H1 (cell line): ENCODE measurements at regions not wholly inside any gene's neighbourhood (a gene's known extent, or its start where the extent isn't known, plus 50 kb on each side); places are given as distances from the start of the nearest gene placed in this dataset.

Experiments
- CTCF ChIA-PET: fragments of 300-600 bp; sonication (Branson Sonifier 250); formaldehyde crosslinking; loops from one replicate; lab custom pipeline; 2021; ENCODE audit not compliant: partially characterized antibody; lab: Charles Lee
- POLR2A ChIA-PET: fragments of 300-600 bp; sonication (Branson Sonifier 250); formaldehyde crosslinking; loops from one replicate; lab custom pipeline; 2021; ENCODE audit warnings: inconsistent platforms; ENCODE audit not compliant: partially characterized antibody; lab: Charles Lee
- DNase-seq, 2 experiments: peaks; one replicate each; pipeline versions ENCODE4 v3.0.0 to v3.0.0-alpha.2; 2010 to 2022; ENCODE audit warnings: low spot score in 2 of 2, low read depth in 1 of 2, mixed read lengths in 1 of 2
- FAIRE-seq: peaks from 2 replicates; lab custom pipeline; 2011; peaks lifted over from hg19 to GRCh38; lab: Jason Lieb, UNC
- H2AFZ ChIP-seq: 2 replicates; pipeline ENCODE4 v1.8.1; 2012; ENCODE audit warnings: low read length, inconsistent platforms
- H2AK5ac ChIP-seq: 2 replicates; pipeline ENCODE4 v1.6.1; 2013; ENCODE audit warnings: low read depth, low read length
- H2BK120ac ChIP-seq: replicated peaks from 2 replicates; pipeline ENCODE3; 2013; ENCODE audit warnings: low read depth, low read length, inconsistent platforms
- H2BK12ac ChIP-seq: 2 replicates; pipeline ENCODE4 v1.6.1; 2013; ENCODE audit warnings: low read depth, low read length
- H2BK15ac ChIP-seq: 2 replicates; pipeline ENCODE4 v1.6.1; 2013; ENCODE audit warnings: low read length
- H2BK20ac ChIP-seq: 2 replicates; pipeline ENCODE4 v1.6.1; 2013; ENCODE audit warnings: low read length
- H2BK5ac ChIP-seq: 2 replicates; pipeline ENCODE4 v1.6.1; 2013; ENCODE audit warnings: low read depth, low read length
- H3K14ac ChIP-seq: 2 replicates; pipeline ENCODE4 v1.6.1; 2013; ENCODE audit warnings: inconsistent platforms; ENCODE audit not compliant: insufficient read length
- H3K18ac ChIP-seq: 2 replicates; pipeline ENCODE4 v1.6.1; 2013; ENCODE audit warnings: low read length; ENCODE audit errors: extremely low read depth
- H3K23ac ChIP-seq: 2 replicates; pipeline ENCODE4 v1.6.1; 2013; ENCODE audit warnings: inconsistent platforms; ENCODE audit not compliant: insufficient read length
- H3K23me2 ChIP-seq: 2 replicates; pipeline ENCODE4 v1.6.1; 2013; ENCODE audit warnings: low read depth, low read length
- H3K27ac ChIP-seq: 2 replicates; pipeline ENCODE4 v1.6.1; 2011; ENCODE audit warnings: low read depth, low read length, inconsistent platforms
- H3K27me3 ChIP-seq, 4 experiments: replicated peaks in 1 of 4; 1 replicate in 1 of 4; 2 replicates in 3 of 4; pipeline versions ENCODE4 v1.6.1 to v1.8.1; 2011 to 2013; ENCODE audit warnings: low read length in 3 of 4, mild to moderate bottlenecking in 3 of 4, inconsistent platforms in 2 of 4, mixed read lengths in 2 of 4, moderate library complexity in 1 of 4; ENCODE audit not compliant: control insufficient read depth in 3 of 4, insufficient read depth in 3 of 4; ENCODE audit errors: extremely low read depth in 1 of 4
- H3K36me3 ChIP-seq, 4 experiments: 2 replicates each; pipeline versions ENCODE4 v1.6.1 to v1.8.1; 2011 to 2013; ENCODE audit warnings: mild to moderate bottlenecking in 4 of 4, low read length in 3 of 4, moderate library complexity in 2 of 4, control low read depth in 1 of 4, inconsistent platforms in 1 of 4; ENCODE audit not compliant: insufficient read depth in 4 of 4, control insufficient read depth in 2 of 4
- H3K4ac ChIP-seq: replicated peaks from 2 replicates; pipeline ENCODE3; 2013; ENCODE audit warnings: low read length, low read depth, mixed read lengths, inconsistent platforms; ENCODE audit not compliant: insufficient read length
- H3K4me1 ChIP-seq, 4 experiments: replicated peaks in 1 of 4; 1 replicate in 1 of 4; 2 replicates in 3 of 4; pipeline versions ENCODE4 v1.6.1 to v1.8.1; 2011 to 2013; ENCODE audit warnings: low read length in 3 of 4, inconsistent platforms in 2 of 4, mixed read lengths in 1 of 4; ENCODE audit not compliant: insufficient read depth in 4 of 4, control insufficient read depth in 3 of 4
- H3K4me2 ChIP-seq, 2 experiments: 2 replicates each; pipeline versions ENCODE4 v1.6.1 to v1.8.1; 2011 to 2013; ENCODE audit warnings: low read depth in 2 of 2, low read length in 2 of 2, control low read depth in 1 of 2, inconsistent platforms in 1 of 2, mild to moderate bottlenecking in 1 of 2; ENCODE audit not compliant: insufficient read depth in 1 of 2
- H3K4me3 ChIP-seq, 4 experiments: fragments of 200-600, 300-600 bp in 1 of 4; sonication (generic), shearing (Covaris generic), sonication (Bioruptor Twin) in 1 of 4; 2 replicates each; pipeline versions ENCODE4 v1.5.1 to v1.8.1; 2011 to 2016; ENCODE audit warnings: low read length in 4 of 4, low read depth in 3 of 4, control low read depth in 2 of 4, inconsistent platforms in 2 of 4, mild to moderate bottlenecking in 2 of 4, mixed read lengths in 1 of 4, moderate library complexity in 1 of 4; ENCODE audit not compliant: insufficient read depth in 2 of 4; ENCODE audit errors: extremely low read depth in 1 of 4
- H3K56ac ChIP-seq: replicated peaks from 2 replicates; pipeline ENCODE3; 2013; ENCODE audit warnings: low read depth, mild to moderate bottlenecking, mixed read lengths, low read length, inconsistent platforms; ENCODE audit not compliant: insufficient read length
- H3K79me1 ChIP-seq: 2 replicates; pipeline ENCODE4 v1.6.1; 2013; ENCODE audit warnings: low read depth, low read length, control low read depth
- H3K79me2 ChIP-seq, 2 experiments: 2 replicates each; pipeline versions ENCODE4 v1.6.1 to v1.8.1; 2012 to 2013; ENCODE audit warnings: low read length in 2 of 2, mild to moderate bottlenecking in 2 of 2, inconsistent platforms in 1 of 2; ENCODE audit not compliant: insufficient read depth in 2 of 2, control insufficient read depth in 1 of 2
- H3K9ac ChIP-seq, 4 experiments: replicated peaks in 1 of 4; 1 replicate in 1 of 4; 2 replicates in 3 of 4; pipeline versions ENCODE4 v1.6.1 to v1.8.1; 2011 to 2013; ENCODE audit warnings: low read depth in 3 of 4, low read length in 3 of 4, control low read depth in 2 of 4, mild to moderate bottlenecking in 2 of 4, moderate library complexity in 2 of 4, inconsistent platforms in 1 of 4; ENCODE audit errors: extremely low read depth in 1 of 4
- H3K9me3 ChIP-seq, 2 experiments: 2 replicates each; pipeline versions ENCODE4 v1.6.1 to v1.8.1; 2012 to 2013; ENCODE audit warnings: mild to moderate bottlenecking in 2 of 2, moderate library complexity in 2 of 2, control low read depth in 1 of 2, inconsistent platforms in 1 of 2, low read depth in 1 of 2, low read length in 1 of 2, mixed read lengths in 1 of 2; ENCODE audit not compliant: insufficient read depth in 2 of 2
- H4K20me1 ChIP-seq, 2 experiments: replicated peaks in 1 of 2; 2 replicates each; pipeline versions ENCODE3 to v1.8.1; 2011 to 2013; ENCODE audit warnings: inconsistent platforms in 2 of 2, low read length in 2 of 2, mild to moderate bottlenecking in 1 of 2; ENCODE audit not compliant: insufficient read depth in 2 of 2, control insufficient read depth in 1 of 2
- H4K5ac ChIP-seq: 2 replicates; pipeline ENCODE4 v1.6.1; 2013; ENCODE audit warnings: low read length, low read depth, mixed read lengths, inconsistent platforms; ENCODE audit not compliant: insufficient read length
- H4K8ac ChIP-seq: 2 replicates; pipeline ENCODE4 v1.8.0; 2013; ENCODE audit warnings: mild to moderate bottlenecking, moderate library complexity, low read length, inconsistent platforms; ENCODE audit not compliant: insufficient read depth; ENCODE audit errors: extremely low read depth
- H4K91ac ChIP-seq: replicated peaks from 2 replicates; pipeline ENCODE3; 2013; ENCODE audit warnings: low read length, mixed read lengths, inconsistent platforms; ENCODE audit not compliant: insufficient read length
- CEBPB ChIP-seq: IDR thresholded peaks from 2 replicates; pipeline ENCODE4 v1.6.1; 2012; ENCODE audit warnings: low read depth, low read length
- SAP30 ChIP-seq: fragments of 300-600 bp; sonication (generic); IDR thresholded peaks from 2 replicates; pipeline ENCODE4 v1.7.1; 2012; ENCODE audit warnings: low read length, moderate library complexity, mild to moderate bottlenecking, inconsistent platforms; ENCODE audit not compliant: insufficient read depth, insufficient replicate concordance
- TCF12 ChIP-seq: IDR thresholded peaks from 2 replicates; pipeline ENCODE4 v1.6.1; 2011; ENCODE audit warnings: low read depth, mild to moderate bottlenecking, low read length
- WGBS, 2 experiments: shearing (Covaris generic) in 1 of 2; methylation state at CpG; one replicate each; pipeline versions ENCODE4 v1.1.6 to v1.1.7; 2013 to 2015; ENCODE audit warnings: low lambda C conversion rate in 2 of 2, mixed read lengths in 2 of 2, inconsistent platforms in 1 of 2, low coverage in 1 of 2, missing lambda C conversion rate in 1 of 2; ENCODE audit not compliant: insufficient replicate concordance in 2 of 2, insufficient coverage in 1 of 2, insufficient read length in 1 of 2; ENCODE audit errors: extremely low coverage in 1 of 2, missing lambda C conversion rate in 1 of 2; 5-methylcytosine and 5-hydroxymethylcytosine counted together

- Histone ChIP-seq H2BK12ac (no peak overlapping the region), H3K23ac (no peak overlapping the region), H3K9ac (no peak overlapping the region), H4K91ac (no peak overlapping the region), H3K14ac (no peak overlapping the region), H3K27me3 (no peaks in the 10 kb centered on the region), H3K79me1 (no peaks in the 10 kb centered on the region), H2BK120ac (no peak overlapping the region), H3K9me3 (no peaks in the 10 kb centered on the region), H3K36me3 (no peaks in the 10 kb centered on the region), H3K56ac (no peak overlapping the region), H2BK15ac (no peak overlapping the region), H3K4me1 (no peaks in the 10 kb centered on the region; a peak in 1 of 7 replicates), H4K20me1 (no peaks in the 10 kb centered on the region), H3K23me2 (no peaks in the 10 kb centered on the region), H3K4me2 (no peak overlapping the region), H4K8ac (no peak overlapping the region), H2AK5ac (no peak overlapping the region), H2BK5ac (no peak overlapping the region), H4K5ac (no peak overlapping the region), H3K27ac (no peak overlapping the region), H3K79me2 (no peaks in the 10 kb centered on the region), H3K18ac (no peak overlapping the region), H3K4me3 (no peak overlapping the region), H2BK20ac (no peak overlapping the region), H2AFZ (no peak overlapping the region), H3K4ac (no peak overlapping the region)
- CTCF ChIA-PET, result no interaction called here
- no peak for TF ChIP-seq SAP30
- no peak for TF ChIP-seq TCF12
- peak; percentile 64; the same call in 1 of the 2 replicates for TF ChIP-seq CEBPB
- WGBS, 2 experiments, result 94% methylated on average over 3 of the region's 3 CpGs; no CpG with 5 or more reads in 1 of the 2 experiments
- FAIRE-seq, result no peak
- POLR2A ChIA-PET, result no interaction called here
- DNase-seq, result no peak
Observed at GRCh38 chr1:83123019-83123418, 875.9 kb downstream of the TTLL7 start.
